Activated CD4-positive, alpha-beta memory T cell treated with anti-CD3 and anti-CD28 coated beads for 36 hours (primary cell): ENCODE measurements at regions not wholly inside any gene's neighbourhood (a gene's known extent, or its start where the extent isn't known, plus 50 kb on each side); places are given as distances from the start of the nearest gene placed in this dataset.
"Not testable (repeated sequence)": the region's sequence is repeated elsewhere in the genome, so short reads cannot be mapped to it uniquely, and the experiment has no call there.

ENCODE experiments used
- CTCF ChIA-PET: fragments of 350-600 bp; sonication (Branson Sonifier 250); formaldehyde crosslinking; loops from one replicate; lab custom pipeline; 2021; ENCODE audit warnings: antibody characterized with exemption, inconsistent platforms; lab: Charles Lee
- POLR2A ChIA-PET: fragments of 350-600 bp; sonication (Branson Sonifier 250); formaldehyde crosslinking; loops from one replicate; lab custom pipeline; 2021; ENCODE audit warnings: antibody characterized with exemption; lab: Charles Lee
- DNase-seq: peaks from one replicate; pipeline ENCODE4 v3.0.0-alpha.2; 2020
- H3K27ac Mint-ChIP-seq: one replicate; pipeline ENCODE4 v1.8.0; 2021; ENCODE audit warnings: mixed read lengths
- H3K27me3 Mint-ChIP-seq: one replicate; pipeline ENCODE4 v1.8.0; 2021; ENCODE audit warnings: mixed read lengths
- H3K36me3 Mint-ChIP-seq: one replicate; pipeline ENCODE4 v1.8.0; 2021; ENCODE audit warnings: mixed read lengths
- H3K4me1 Mint-ChIP-seq: one replicate; pipeline ENCODE4 v1.8.0; 2021; ENCODE audit warnings: low read depth, mixed read lengths
- H3K4me3 Mint-ChIP-seq: one replicate; pipeline ENCODE4 v1.8.0; 2021; ENCODE audit warnings: mild to moderate bottlenecking, mixed read lengths
- H3K9me3 Mint-ChIP-seq: one replicate; pipeline ENCODE4 v1.8.0; 2021; ENCODE audit warnings: mixed read lengths
- intact Hi-C: fragments of 100-400 bp; cut with micrococcal nuclease; formaldehyde crosslinking; loops from one replicate; pipeline ENCODE4 v1.15.1; 2023

DNA sequence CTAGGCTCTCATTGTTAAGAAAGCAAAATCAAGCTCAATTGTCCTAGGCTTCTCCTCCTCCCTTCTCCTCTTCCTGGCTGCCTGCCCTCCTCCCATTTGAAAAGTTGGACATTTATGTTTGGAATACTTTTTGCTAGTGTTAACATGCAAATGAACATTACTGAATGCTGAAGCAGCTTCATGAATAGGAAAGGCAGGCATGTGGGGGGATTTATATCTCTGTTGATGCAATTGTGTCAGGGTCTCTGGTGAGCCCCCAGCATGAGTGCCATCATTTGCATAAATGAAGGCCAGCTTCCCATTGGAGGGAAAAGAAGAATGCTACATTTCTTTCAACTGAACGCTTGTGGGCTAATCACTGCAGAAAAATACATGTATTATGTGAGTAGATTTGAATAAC lies 160.1 kb upstream of the NDST3 start:
- Mint-ChIP-seq H3K36me3 (no peaks in the 10 kb centered on the region), H3K4me1 (no peaks in the 10 kb centered on the region), H3K4me3 (no peak overlapping the region), H3K9me3 (no peaks in the 10 kb centered on the region), H3K27ac (no peak overlapping the region), H3K27me3 (no peaks in the 10 kb centered on the region)
- CTCF ChIA-PET, result no interaction called here
- intact Hi-C loops, result no loop called here
- POLR2A ChIA-PET, result no interaction called here
- no peak for DNase-seq

- H3K27me3 Mint-ChIP-seq, result no peaks in the 10 kb centered on the region
- no peaks in the 10 kb centered on the region for H3K4me1 Mint-ChIP-seq
- H3K9me3 Mint-ChIP-seq, result peaks cover 2% of the 10 kb centered on the region
- DNase-seq, result no peak
- ChIA-PET CTCF (no interaction called here), POLR2A (no interaction called here)
- no peak overlapping the region for H3K27ac Mint-ChIP-seq
- H3K36me3 Mint-ChIP-seq, result no peaks in the 10 kb centered on the region
- no peak overlapping the region for H3K4me3 Mint-ChIP-seq
- intact Hi-C loops, result no loop called here
Observed at GRCh38 chr4:117889978-117890377, 144.3 kb upstream of the NDST3 start.

DNA sequence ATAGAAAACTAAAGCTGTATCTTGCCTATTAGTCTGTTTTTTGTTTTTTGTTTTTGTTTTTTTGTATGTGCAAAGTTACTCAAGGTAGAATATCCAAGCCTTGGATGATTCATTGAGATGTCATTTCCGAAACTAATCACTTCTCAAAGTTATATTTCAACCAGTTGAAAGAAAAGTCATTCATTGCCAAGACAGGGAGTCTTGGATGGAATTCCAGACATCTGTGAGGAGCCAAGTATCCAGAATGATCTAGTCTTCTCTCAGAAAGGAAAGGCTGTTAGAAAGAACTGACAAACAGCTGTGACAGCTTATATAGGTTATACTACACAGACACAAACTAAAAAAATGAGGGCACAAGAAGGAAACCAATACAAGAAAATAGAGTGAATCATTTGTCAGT lies 141.1 kb upstream of the NDST3 start:
- intact Hi-C loops, result no loop called here
- POLR2A ChIA-PET, result no interaction called here
- no peak for DNase-seq
- CTCF ChIA-PET, result no interaction called here
- Mint-ChIP-seq H3K4me1 (no peaks in the 10 kb centered on the region), H3K27me3 (no peaks in the 10 kb centered on the region), H3K27ac (no peak overlapping the region), H3K36me3 (no peaks in the 10 kb centered on the region), H3K4me3 (no peak overlapping the region), H3K9me3 (peaks cover 5% of the 10 kb centered on the region)

- Mint-ChIP-seq H3K27me3 (no peaks in the 10 kb centered on the region), H3K27ac (no peak overlapping the region), H3K9me3 (peaks cover 5% of the 10 kb centered on the region), H3K4me3 (no peak overlapping the region), H3K36me3 (no peaks in the 10 kb centered on the region), H3K4me1 (no peaks in the 10 kb centered on the region)
- ChIA-PET POLR2A (no interaction called here), CTCF (no interaction called here)
- DNase-seq, result no peak
- intact Hi-C loops, result no loop called here
Observed at GRCh38 chr4:117898496-117898895, 135.8 kb upstream of the NDST3 start.

- DNase-seq, result no peak
- peaks cover 5% of the 10 kb centered on the region for H3K9me3 Mint-ChIP-seq
- no peaks in the 10 kb centered on the region for H3K4me1 Mint-ChIP-seq
- H3K4me3 Mint-ChIP-seq, result no peak overlapping the region
- POLR2A ChIA-PET, result no interaction called here
- no peaks in the 10 kb centered on the region for H3K36me3 Mint-ChIP-seq
- CTCF ChIA-PET, result no interaction called here
- intact Hi-C loops, result no loop called here
- no peak overlapping the region for H3K27ac Mint-ChIP-seq
- no peaks in the 10 kb centered on the region for H3K27me3 Mint-ChIP-seq
Observed at GRCh38 chr4:117900832-117901231, 133.5 kb upstream of the NDST3 start.

DNA sequence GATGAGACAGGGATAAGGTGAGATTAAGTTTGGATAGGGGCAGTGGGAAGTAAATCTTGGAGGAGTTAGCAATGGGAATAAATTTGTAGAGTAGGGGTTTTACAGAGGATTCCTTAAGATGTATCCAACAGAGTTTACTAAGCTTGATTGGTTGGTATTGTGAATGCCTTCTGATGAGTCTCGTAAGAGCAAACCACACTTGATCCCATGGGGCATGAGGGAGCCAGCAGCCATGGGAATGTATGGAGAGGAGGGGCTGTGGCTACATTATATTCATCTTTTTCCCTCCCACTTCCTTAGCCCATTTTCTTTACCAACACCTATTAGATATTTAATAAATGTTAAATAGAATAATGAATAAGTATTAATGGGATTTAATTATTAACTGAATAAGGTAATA lies 126.6 kb upstream of the NDST3 start:
- Mint-ChIP-seq H3K27ac (no peak overlapping the region), H3K9me3 (no peaks in the 10 kb centered on the region), H3K4me1 (no peaks in the 10 kb centered on the region), H3K4me3 (no peak overlapping the region), H3K36me3 (no peaks in the 10 kb centered on the region), H3K27me3 (no peaks in the 10 kb centered on the region)
- intact Hi-C loops, result no loop called here
- CTCF ChIA-PET, result no interaction called here
- DNase-seq, result no peak
- POLR2A ChIA-PET, result no interaction called here

- H3K27me3 Mint-ChIP-seq, result no peaks in the 10 kb centered on the region
- ChIA-PET CTCF (interaction anchor here (0.7 kb wide), 1 partner anchor 63 kb away, joined by 3 read pairs; no protein-coding TSS in a partner anchor), POLR2A (no interaction called here)
- intact Hi-C loops, result no loop called here
- H3K4me3 Mint-ChIP-seq, result no peak overlapping the region
- no peak for DNase-seq
- H3K27ac Mint-ChIP-seq, result no peak overlapping the region
- no peaks in the 10 kb centered on the region for H3K9me3 Mint-ChIP-seq
- H3K36me3 Mint-ChIP-seq, result no peaks in the 10 kb centered on the region
- H3K4me1 Mint-ChIP-seq, result no peaks in the 10 kb centered on the region
Observed at GRCh38 chr4:117908306-117909207, 125.7 kb upstream of the NDST3 start.

DNA sequence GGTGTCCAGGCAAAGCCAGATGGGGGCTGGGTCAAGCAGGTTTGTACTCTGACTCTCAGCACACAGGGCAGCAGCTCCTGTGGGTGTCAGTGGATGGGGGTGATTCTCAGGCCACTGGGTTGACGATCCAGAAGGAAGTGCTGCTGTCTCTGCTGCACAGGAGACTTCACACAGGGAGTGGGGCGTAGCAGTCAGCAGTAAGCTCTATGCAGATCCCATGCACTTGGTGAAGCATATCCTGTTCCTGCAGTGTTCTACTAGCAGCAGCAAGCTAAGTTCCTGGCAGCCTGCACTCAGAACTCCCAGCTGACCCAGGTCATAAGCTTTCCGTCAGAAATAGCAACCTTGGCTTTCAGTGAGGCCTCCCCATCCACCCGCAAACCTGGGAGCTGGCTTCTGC lies 117.6 kb upstream of the NDST3 start:
- Mint-ChIP-seq H3K9me3 (no peaks in the 10 kb centered on the region), H3K27ac (no peak overlapping the region), H3K4me3 (no peak overlapping the region), H3K27me3 (no peaks in the 10 kb centered on the region), H3K4me1 (no peaks in the 10 kb centered on the region), H3K36me3 (no peaks in the 10 kb centered on the region)
- intact Hi-C loops, result no loop called here
- POLR2A ChIA-PET, result no interaction called here
- CTCF ChIA-PET, result no interaction called here
- no peak for DNase-seq

- POLR2A ChIA-PET, H3K27ac Mint-ChIP-seq, H3K9me3 Mint-ChIP-seq, H3K4me1 Mint-ChIP-seq, H3K4me3 Mint-ChIP-seq, H3K36me3 Mint-ChIP-seq, DNase-seq, intact Hi-C loops, CTCF ChIA-PET, H3K27me3 Mint-ChIP-seq: not testable (repeated sequence)
Observed at GRCh38 chr4:117922311-117922710, 112.0 kb upstream of the NDST3 start.

DNA sequence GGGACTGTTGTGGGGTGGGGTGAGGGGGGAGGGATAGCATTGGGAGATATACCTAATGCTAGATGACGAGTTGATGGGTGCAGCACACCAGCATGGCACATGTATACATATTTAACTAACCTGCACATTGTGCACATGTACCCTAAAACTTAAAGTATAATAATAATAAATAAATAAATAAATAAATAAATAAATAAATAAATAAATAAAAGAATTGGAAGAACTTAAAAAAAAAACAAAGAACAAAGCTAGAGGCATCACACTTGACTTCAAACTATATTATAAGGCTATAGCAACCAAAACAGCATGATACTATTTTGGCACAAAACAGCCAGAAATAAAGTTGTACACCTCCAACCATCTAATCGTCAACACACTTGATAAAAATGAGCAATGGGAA lies 106.5 kb upstream of the NDST3 start:
- H3K4me3 Mint-ChIP-seq, CTCF ChIA-PET, H3K27me3 Mint-ChIP-seq, H3K36me3 Mint-ChIP-seq, DNase-seq, intact Hi-C loops, H3K4me1 Mint-ChIP-seq, POLR2A ChIA-PET, H3K27ac Mint-ChIP-seq: not testable (repeated sequence)
- H3K9me3 Mint-ChIP-seq, result peaks cover 16% of the 10 kb centered on the region

GRCh38 chr4:117941611-117942010 lies 92.7 kb upstream of the NDST3 start:
- no peaks in the 10 kb centered on the region for H3K27me3 Mint-ChIP-seq
- POLR2A ChIA-PET, result no interaction called here
- CTCF ChIA-PET, result no interaction called here

DNA sequence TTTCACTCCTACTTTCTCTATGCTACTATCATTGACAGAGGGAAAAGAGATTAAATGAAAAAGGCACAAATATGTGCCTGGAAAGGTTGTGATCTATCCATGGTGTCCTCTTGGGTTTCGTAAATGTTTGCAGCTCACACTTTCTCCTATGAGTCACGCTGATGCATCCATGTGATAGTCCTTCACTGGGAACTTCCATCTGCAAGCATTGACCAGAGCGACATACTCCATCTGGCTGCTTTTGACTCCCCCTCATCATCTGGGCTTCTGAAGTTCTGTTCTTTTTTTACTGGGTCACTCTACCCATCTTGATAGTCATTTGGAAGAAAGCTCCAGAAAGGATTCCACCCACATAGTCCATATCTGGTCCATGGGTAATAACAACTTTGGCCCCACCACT lies 84.7 kb upstream of the NDST3 start:
- DNase-seq, result no peak
- Mint-ChIP-seq H3K4me3 (no peak overlapping the region), H3K27ac (no peak overlapping the region), H3K4me1 (no peaks in the 10 kb centered on the region), H3K27me3 (no peaks in the 10 kb centered on the region), H3K36me3 (no peaks in the 10 kb centered on the region), H3K9me3 (peaks cover 11% of the 10 kb centered on the region)
- ChIA-PET POLR2A (no interaction called here), CTCF (no interaction called here)
- intact Hi-C loops, result no loop called here

More at GRCh38 chr4:117941611-117942010, 92.7 kb upstream of the NDST3 start:
- Mint-ChIP-seq H3K4me3 (no peak overlapping the region), H3K27ac (no peak overlapping the region), H3K4me1 (no peaks in the 10 kb centered on the region), H3K9me3 (peaks cover 9% of the 10 kb centered on the region), H3K36me3 (no peaks in the 10 kb centered on the region)
- no peak for DNase-seq
- intact Hi-C loops, result no loop called here

DNA sequence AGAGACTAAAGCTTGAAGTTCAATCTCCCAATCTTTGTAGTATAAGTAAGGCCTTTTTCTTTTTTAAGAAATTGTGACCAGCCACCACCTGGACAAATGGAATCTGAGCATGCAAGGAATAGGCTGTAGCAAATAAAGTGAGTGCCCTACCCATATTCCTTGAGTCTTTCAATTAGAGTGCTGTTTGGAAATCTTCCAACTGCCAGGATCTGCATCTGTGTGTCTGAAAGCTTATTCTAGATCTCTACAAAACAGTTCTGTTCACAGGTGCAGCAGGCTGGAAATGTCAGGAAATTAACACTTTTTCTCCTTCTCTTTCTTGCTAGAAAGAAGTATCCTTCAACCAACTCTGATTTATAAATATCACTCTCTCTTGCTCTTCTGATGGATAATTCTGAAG lies 76.7 kb upstream of the NDST3 start:
- Mint-ChIP-seq H3K9me3 (peaks cover 3% of the 10 kb centered on the region), H3K27me3 (no peaks in the 10 kb centered on the region), H3K36me3 (no peaks in the 10 kb centered on the region), H3K4me3 (no peak overlapping the region), H3K27ac (no peak overlapping the region), H3K4me1 (no peaks in the 10 kb centered on the region)
- ChIA-PET POLR2A (no interaction called here), CTCF (no interaction called here)
- DNase-seq, result no peak
- intact Hi-C loops, result no loop called here
